ENCODE measurements at regions not wholly inside any gene's neighbourhood (a gene's known extent, or its start where the extent isn't known, plus 50 kb on each side); places are given as distances from the start of the nearest gene placed in this dataset.

GRCh38 chr6:6738922-6739716 is 150.6 kb downstream of the LY86 start (continued):
- TF ChIP-seq ZSCAN5A (tag by site-specific recombination; IDR thresholded peaks at IDR 0.05): no peak

GRCh38 chr6:6740595-6740994 is 152.1 kb downstream of the LY86 start:
- ChIA-PET CTCF (interaction anchor here (1.8 to 1.9 kb wide), 2 partner anchors 12 to 44 kb away, joined by 4 to 7 read pairs; no protein-coding TSS in a partner anchor), POLR2A (no interaction called here)
- no peaks in the 10 kb centered on the region for H3K4me1 ChIP-seq (ENCODE audit: control insufficient read depth, insufficient read depth, low read length)
- no peaks in the 10 kb centered on the region for H3K36me3 ChIP-seq (ENCODE audit: control insufficient read depth in 2 of 2, insufficient read depth in 1 of 2, low read length in 2 of 2)
- H3K9me3 ChIP-seq (ENCODE audit: control insufficient read depth, insufficient read depth, low read depth, low read length): no peaks in the 10 kb centered on the region
- TF ChIP-seq ZNF610 (tag by site-specific recombination; IDR thresholded peaks at IDR 0.05; ENCODE audit: borderline replicate concordance) (no peak), ZNF311 (tag by site-specific recombination; IDR thresholded peaks at IDR 0.05; ENCODE audit: borderline replicate concordance) (no peak), ZNF37A (tag by site-specific recombination; IDR thresholded peaks at IDR 0.05) (no peak), ZNF202 (tag by site-specific recombination; IDR thresholded peaks at IDR 0.05; ENCODE audit: borderline replicate concordance) (no peak), ZNF843 (tag by site-specific recombination; IDR thresholded peaks at IDR 0.05) (no peak), ZNF169 (tag by site-specific recombination; IDR thresholded peaks at IDR 0.05) (no peak), ZNF776 (tag by site-specific recombination; IDR thresholded peaks at IDR 0.05; ENCODE audit: borderline replicate concordance) (no peak)
- H3K4me3 ChIP-seq (ENCODE audit: low read depth, low read length): no peak overlapping the region
- no peak overlapping the region for H3K27ac ChIP-seq (ENCODE audit: extremely low read depth, low read depth, low read length)

- TF ChIP-seq, protein P1, sequence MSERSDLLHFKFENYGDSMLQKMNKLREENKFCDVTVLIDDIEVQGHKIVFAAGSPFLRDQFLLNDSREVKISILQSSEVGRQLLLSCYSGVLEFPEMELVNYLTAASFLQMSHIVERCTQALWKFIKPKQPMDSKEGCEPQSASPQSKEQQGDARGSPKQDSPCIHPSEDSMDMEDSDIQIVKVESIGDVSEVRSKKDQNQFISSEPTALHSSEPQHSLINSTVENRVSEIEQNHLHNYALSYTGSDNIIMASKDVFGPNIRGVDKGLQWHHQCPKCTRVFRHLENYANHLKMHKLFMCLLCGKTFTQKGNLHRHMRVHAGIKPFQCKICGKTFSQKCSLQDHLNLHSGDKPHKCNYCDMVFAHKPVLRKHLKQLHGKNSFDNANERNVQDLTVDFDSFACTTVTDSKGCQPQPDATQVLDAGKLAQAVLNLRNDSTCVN (tag by site-specific recombination; optimal IDR thresholded peaks at IDR 0.05): no peak
- TF ChIP-seq ZNF561 (tag by site-specific recombination; IDR thresholded peaks at IDR 0.05; ENCODE audit: borderline replicate concordance) (no peak), ZNF350 (tag by site-specific recombination; IDR thresholded peaks at IDR 0.05) (no peak), ZNF670 (tag by site-specific recombination; IDR thresholded peaks at IDR 0.05; ENCODE audit: low read depth) (no peak), ZNF510 (tag by site-specific recombination; IDR thresholded peaks at IDR 0.05; ENCODE audit: insufficient replicate concordance) (no peak)
- TF ChIP-seq, protein P2, sequence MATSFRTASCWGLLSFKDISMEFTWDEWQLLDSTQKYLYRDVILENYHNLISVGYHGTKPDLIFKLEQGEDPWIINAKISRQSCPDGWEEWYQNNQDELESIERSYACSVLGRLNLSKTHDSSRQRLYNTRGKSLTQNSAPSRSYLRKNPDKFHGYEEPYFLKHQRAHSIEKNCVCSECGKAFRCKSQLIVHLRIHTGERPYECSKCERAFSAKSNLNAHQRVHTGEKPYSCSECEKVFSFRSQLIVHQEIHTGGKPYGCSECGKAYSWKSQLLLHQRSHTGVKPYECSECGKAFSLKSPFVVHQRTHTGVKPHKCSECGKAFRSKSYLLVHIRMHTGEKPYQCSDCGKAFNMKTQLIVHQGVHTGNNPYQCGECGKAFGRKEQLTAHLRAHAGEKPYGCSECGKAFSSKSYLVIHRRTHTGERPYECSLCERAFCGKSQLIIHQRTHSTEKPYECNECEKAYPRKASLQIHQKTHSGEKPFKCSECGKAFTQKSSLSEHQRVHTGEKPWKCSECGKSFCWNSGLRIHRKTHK (tag by site-specific recombination; IDR thresholded peaks at IDR 0.05): no peak
- ChIA-PET CTCF (interaction anchor here (0.8 to 1.1 kb wide), 3 partner anchors 17 to 64 kb away, joined by 3 to 6 read pairs (median 4); no protein-coding TSS in a partner anchor), POLR2A (no interaction called here)
- no peak overlapping the region for H3K4me3 ChIP-seq (ENCODE audit: low read depth, low read length)
- H3K4me1 ChIP-seq (ENCODE audit: control insufficient read depth, insufficient read depth, low read length): no peaks in the 10 kb centered on the region
- H3K9me3 ChIP-seq (ENCODE audit: control insufficient read depth, insufficient read depth, low read depth, low read length): no peaks in the 10 kb centered on the region
- H3K36me3 ChIP-seq (ENCODE audit: control insufficient read depth in 2 of 2, insufficient read depth in 1 of 2, low read length in 2 of 2): no peaks in the 10 kb centered on the region
- H3K27ac ChIP-seq (ENCODE audit: extremely low read depth, low read depth, low read length): no peak overlapping the region
Measured at GRCh38 chr6:6741264-6741663, 152.7 kb downstream of the LY86 start.

DNA sequence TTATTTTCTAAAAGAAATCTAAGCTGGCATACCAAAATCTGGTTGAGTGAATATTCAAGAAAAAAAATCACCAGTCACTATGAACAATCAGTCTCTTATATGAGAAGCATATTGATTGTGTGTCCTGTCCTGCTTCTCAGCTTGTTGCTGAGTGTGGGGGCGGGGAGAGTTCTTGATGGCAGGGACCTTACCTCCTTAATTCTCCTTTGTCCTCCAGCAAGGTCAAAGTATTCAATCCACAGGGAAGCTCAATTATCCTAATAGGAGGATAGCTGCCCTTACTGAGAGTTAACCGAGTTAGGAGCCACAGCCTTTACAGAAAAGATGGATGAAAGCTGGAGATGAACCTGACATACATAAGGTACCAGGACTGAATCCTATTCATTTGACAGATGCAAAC is 154.0 kb downstream of the LY86 start:
- H3K27ac ChIP-seq (ENCODE audit: extremely low read depth, low read depth, low read length): no peak overlapping the region
- no peaks in the 10 kb centered on the region for H3K9me3 ChIP-seq (ENCODE audit: control insufficient read depth, insufficient read depth, low read depth, low read length)
- H3K4me1 ChIP-seq (ENCODE audit: control insufficient read depth, insufficient read depth, low read length): no peaks in the 10 kb centered on the region
- no peak overlapping the region for H3K4me3 ChIP-seq (ENCODE audit: low read depth, low read length)
- POLR2A ChIA-PET: no interaction called here
- CTCF ChIA-PET: interaction anchor here (0.6 to 2.0 kb wide), 5 partner anchors 13 to 19 kb away, joined by 3 to 6 read pairs (median 4); no protein-coding TSS in a partner anchor
- H3K36me3 ChIP-seq (ENCODE audit: control insufficient read depth in 2 of 2, insufficient read depth in 1 of 2, low read length in 2 of 2): no peaks in the 10 kb centered on the region
- no peak for TF ChIP-seq ZNF626 (tag by site-specific recombination; IDR thresholded peaks at IDR 0.05)
- no peak for TF ChIP-seq TCF7L2 (IDR thresholded peaks at IDR 0.05; ENCODE audit: borderline replicate concordance, low read depth, low read length)
- TF ChIP-seq ZNF747 (tag by site-specific recombination; IDR thresholded peaks at IDR 0.05): no peak
- TF ChIP-seq ZNF510 (tag by site-specific recombination; IDR thresholded peaks at IDR 0.05; ENCODE audit: insufficient replicate concordance): no peak
- TF ChIP-seq, protein P3, sequence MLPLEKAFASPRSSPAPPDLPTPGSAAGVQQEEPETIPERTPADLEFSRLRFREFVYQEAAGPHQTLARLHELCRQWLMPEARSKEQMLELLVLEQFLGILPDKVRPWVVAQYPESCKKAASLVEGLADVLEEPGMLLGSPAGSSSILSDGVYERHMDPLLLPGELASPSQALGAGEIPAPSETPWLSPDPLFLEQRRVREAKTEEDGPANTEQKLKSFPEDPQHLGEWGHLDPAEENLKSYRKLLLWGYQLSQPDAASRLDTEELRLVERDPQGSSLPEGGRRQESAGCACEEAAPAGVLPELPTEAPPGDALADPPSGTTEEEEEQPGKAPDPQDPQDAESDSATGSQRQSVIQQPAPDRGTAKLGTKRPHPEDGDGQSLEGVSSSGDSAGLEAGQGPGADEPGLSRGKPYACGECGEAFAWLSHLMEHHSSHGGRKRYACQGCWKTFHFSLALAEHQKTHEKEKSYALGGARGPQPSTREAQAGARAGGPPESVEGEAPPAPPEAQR (tag by site-specific recombination; IDR thresholded peaks at IDR 0.05): no peak
- TF ChIP-seq ZNF704 (tag by site-specific recombination; IDR thresholded peaks at IDR 0.05): no peak
- no peak for TF ChIP-seq SP2 (tag by site-specific recombination; IDR thresholded peaks at IDR 0.05)

Measured in HEK293 (cell line).